Skeletal muscle satellite cell (primary cell): ENCODE measurements at regions not wholly inside any gene's neighbourhood (a gene's known extent, or its start where the extent isn't known, plus 50 kb on each side); places are given as distances from the start of the nearest gene placed in this dataset.

Experiments
- H3K27me3 ChIP-seq: 2 replicates; pipeline ENCODE4 v1.7.0; 2013; ENCODE audit warnings: low read length; ENCODE audit not compliant: control insufficient read depth, insufficient read depth
- H3K36me3 ChIP-seq: 2 replicates; pipeline ENCODE4 v1.7.0; 2013; ENCODE audit warnings: mild to moderate bottlenecking, control low read depth, low read length; ENCODE audit not compliant: insufficient read depth
- H3K4me1 ChIP-seq: 2 replicates; pipeline ENCODE4 v1.7.0; 2013; ENCODE audit warnings: low read length; ENCODE audit not compliant: control insufficient read depth, insufficient read depth
- H3K4me2 ChIP-seq: 2 replicates; pipeline ENCODE4 v1.7.0; 2013; ENCODE audit warnings: mild to moderate bottlenecking, low read length
- H3K4me3 ChIP-seq: 2 replicates; pipeline ENCODE4 v1.7.0; 2013; ENCODE audit warnings: low read length
- H3K9ac ChIP-seq: 2 replicates; pipeline ENCODE4 v1.7.0; 2013; ENCODE audit warnings: mild to moderate bottlenecking, low read depth, low read length, moderate library complexity
- H3K9me3 ChIP-seq: replicated peaks from 2 replicates; pipeline ENCODE4 v1.7.0; 2013; ENCODE audit warnings: mild to moderate bottlenecking, control low read depth, low read length

- H3K4me1 ChIP-seq: no peaks in the 10 kb centered on the region
- no peak overlapping the region for H3K4me3 ChIP-seq
- no peak overlapping the region for H3K4me2 ChIP-seq
- no peak overlapping the region for H3K9ac ChIP-seq
- H3K27me3 ChIP-seq: no peaks in the 10 kb centered on the region
- H3K9me3 ChIP-seq: no peaks in the 10 kb centered on the region
- no peaks in the 10 kb centered on the region for H3K36me3 ChIP-seq
Observed at GRCh38 chr13:86856991-86857390, 814.2 kb upstream of the SLITRK5 start.

- H3K36me3 ChIP-seq: no peaks in the 10 kb centered on the region
- H3K4me2 ChIP-seq: no peak overlapping the region
Observed at GRCh38 chr13:86858216-86858615, 813.0 kb upstream of the SLITRK5 start.

DNA sequence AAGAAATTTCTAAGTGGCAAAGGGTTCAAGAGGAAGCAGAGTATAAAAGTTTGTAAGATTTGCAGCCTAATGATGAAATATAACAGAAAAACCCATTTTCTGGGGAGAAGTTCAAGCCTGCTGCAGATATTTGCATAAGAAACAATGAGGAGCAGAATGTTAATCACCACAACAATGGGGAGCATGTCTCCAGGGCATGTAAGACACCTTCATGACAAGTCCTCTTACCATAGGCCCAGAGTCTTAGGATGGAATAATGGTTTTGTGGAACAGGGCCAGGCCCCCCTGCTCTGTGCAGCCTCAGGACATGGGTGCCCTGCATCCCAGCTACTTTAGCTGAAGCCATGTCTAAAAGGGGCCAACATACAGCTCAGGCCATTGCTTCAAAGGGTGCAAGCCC is 809.0 kb upstream of the SLITRK5 start:
- H3K4me1 ChIP-seq: no peaks in the 10 kb centered on the region
- H3K36me3 ChIP-seq: no peaks in the 10 kb centered on the region
- no peaks in the 10 kb centered on the region for H3K27me3 ChIP-seq
- no peak overlapping the region for H3K4me3 ChIP-seq
- no peak overlapping the region for H3K4me2 ChIP-seq
- no peaks in the 10 kb centered on the region for H3K9me3 ChIP-seq
- no peak overlapping the region for H3K9ac ChIP-seq

More at GRCh38 chr13:86858216-86858615, 813.0 kb upstream of the SLITRK5 start:
- H3K9ac ChIP-seq: no peak overlapping the region
- no peaks in the 10 kb centered on the region for H3K4me1 ChIP-seq
- H3K4me3 ChIP-seq: no peak overlapping the region
- H3K27me3 ChIP-seq: no peaks in the 10 kb centered on the region
- H3K9me3 ChIP-seq: no peaks in the 10 kb centered on the region

GRCh38 chr13:86864376-86864775 is 806.8 kb upstream of the SLITRK5 start:
- Histone ChIP-seq H3K36me3 (no peaks in the 10 kb centered on the region), H3K4me2 (no peak overlapping the region), H3K9ac (no peak overlapping the region), H3K4me3 (no peak overlapping the region), H3K27me3 (no peaks in the 10 kb centered on the region), H3K4me1 (no peaks in the 10 kb centered on the region), H3K9me3 (no peaks in the 10 kb centered on the region)

DNA sequence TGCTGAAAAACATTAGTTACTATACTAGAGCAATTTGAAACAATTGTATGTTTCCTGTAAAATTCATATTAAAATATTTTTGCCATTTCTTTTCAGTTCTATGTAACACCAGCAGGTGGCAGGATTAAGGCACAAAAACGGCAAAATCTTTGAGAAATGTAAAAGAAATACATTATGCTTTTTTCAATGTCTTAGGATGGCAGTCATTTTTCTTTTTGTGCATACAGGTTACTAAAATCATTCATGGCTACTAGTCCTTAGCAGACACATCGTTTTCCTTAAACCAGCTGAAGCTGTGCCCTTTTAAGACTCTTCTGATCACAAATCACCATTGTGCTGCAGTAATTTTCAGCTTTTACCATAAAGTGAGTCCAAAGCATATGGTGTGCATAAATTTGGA is 800.7 kb upstream of the SLITRK5 start:
- Histone ChIP-seq H3K4me1 (no peaks in the 10 kb centered on the region), H3K36me3 (no peaks in the 10 kb centered on the region), H3K27me3 (no peaks in the 10 kb centered on the region), H3K9me3 (no peaks in the 10 kb centered on the region), H3K9ac (no peak overlapping the region), H3K4me2 (no peak overlapping the region), H3K4me3 (no peak overlapping the region)

DNA sequence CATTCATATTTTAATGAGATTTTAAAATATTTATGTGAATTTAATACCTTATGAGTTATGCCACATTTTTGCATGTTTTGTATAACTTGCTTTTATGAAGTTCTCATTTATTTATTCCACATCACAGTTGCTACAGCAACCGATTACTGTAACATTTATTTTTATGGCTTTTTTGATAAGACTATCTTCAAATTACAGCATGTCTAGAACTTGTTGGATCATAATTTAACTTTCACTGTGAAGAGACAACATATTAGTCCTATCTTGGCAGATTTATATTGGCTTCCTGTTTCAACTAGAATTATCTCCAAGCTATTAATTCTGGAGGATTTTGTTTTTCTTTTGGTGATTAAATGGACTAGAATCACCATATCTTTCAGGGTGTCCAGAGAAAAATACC is 793.7 kb upstream of the SLITRK5 start:
- H3K4me2 ChIP-seq: no peak overlapping the region
- H3K9me3 ChIP-seq: no peaks in the 10 kb centered on the region
- H3K4me1 ChIP-seq: no peaks in the 10 kb centered on the region
- no peaks in the 10 kb centered on the region for H3K27me3 ChIP-seq
- H3K36me3 ChIP-seq: no peaks in the 10 kb centered on the region
- H3K9ac ChIP-seq: no peak overlapping the region
- no peak overlapping the region for H3K4me3 ChIP-seq

GRCh38 chr13:86878781-86879180 is 792.4 kb upstream of the SLITRK5 start:
- Histone ChIP-seq H3K4me2 (no peak overlapping the region), H3K27me3 (no peaks in the 10 kb centered on the region), H3K36me3 (no peaks in the 10 kb centered on the region), H3K4me1 (no peaks in the 10 kb centered on the region), H3K9ac (no peak overlapping the region), H3K9me3 (no peaks in the 10 kb centered on the region), H3K4me3 (no peak overlapping the region)

- no peaks in the 10 kb centered on the region for H3K9me3 ChIP-seq
- no peaks in the 10 kb centered on the region for H3K36me3 ChIP-seq
- H3K4me3 ChIP-seq: no peak overlapping the region
- H3K27me3 ChIP-seq: no peaks in the 10 kb centered on the region
- H3K4me2 ChIP-seq: no peak overlapping the region
- H3K9ac ChIP-seq: no peak overlapping the region
- H3K4me1 ChIP-seq: no peaks in the 10 kb centered on the region
Observed at GRCh38 chr13:86881390-86881789, 789.8 kb upstream of the SLITRK5 start.

DNA sequence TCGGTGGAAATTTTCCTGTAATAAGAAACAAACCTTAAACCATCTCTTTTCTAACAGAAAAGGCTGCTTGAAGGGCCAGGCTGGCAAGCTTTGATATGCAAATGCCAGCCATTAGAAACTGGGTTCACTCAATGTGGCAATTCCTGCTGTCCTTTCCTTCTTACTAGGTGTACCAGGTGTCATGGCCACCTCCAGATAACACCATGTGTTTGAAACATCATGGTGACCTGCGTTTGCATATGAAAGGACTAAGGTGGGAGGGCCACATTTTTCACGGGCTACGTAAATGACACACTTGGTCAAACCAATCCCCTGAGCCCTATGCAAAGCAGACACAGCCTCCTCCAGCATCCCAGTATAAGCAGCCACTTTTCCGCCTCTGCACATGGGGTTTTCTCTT is 789.1 kb upstream of the SLITRK5 start:
- H3K4me3 ChIP-seq: no peak overlapping the region
- H3K4me1 ChIP-seq: no peaks in the 10 kb centered on the region
- H3K4me2 ChIP-seq: no peak overlapping the region
- no peaks in the 10 kb centered on the region for H3K9me3 ChIP-seq
- H3K36me3 ChIP-seq: no peaks in the 10 kb centered on the region
- H3K27me3 ChIP-seq: no peaks in the 10 kb centered on the region
- no peak overlapping the region for H3K9ac ChIP-seq

DNA sequence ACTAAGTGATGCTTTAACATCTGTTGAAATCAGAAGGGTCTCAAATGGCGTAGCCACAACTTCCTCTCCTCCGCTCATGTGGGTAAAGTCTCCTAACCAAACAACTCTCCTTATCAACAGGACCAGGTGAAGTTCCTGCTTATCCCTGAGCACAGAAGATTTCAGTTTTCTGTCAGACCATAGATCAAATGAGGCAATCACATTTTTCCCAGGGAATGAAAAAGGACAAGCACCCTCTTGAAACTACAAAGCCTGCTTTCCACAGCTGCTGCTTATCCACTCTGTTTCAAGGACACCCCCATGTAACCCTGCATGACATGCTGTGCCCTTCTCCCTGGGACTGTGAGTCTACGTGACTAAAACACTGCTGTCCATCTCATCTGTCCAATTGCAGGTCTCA is 788.3 kb upstream of the SLITRK5 start:
- no peaks in the 10 kb centered on the region for H3K9me3 ChIP-seq
- H3K9ac ChIP-seq: no peak overlapping the region
- no peaks in the 10 kb centered on the region for H3K4me1 ChIP-seq
- no peak overlapping the region for H3K4me3 ChIP-seq
- H3K36me3 ChIP-seq: no peaks in the 10 kb centered on the region
- H3K4me2 ChIP-seq: no peak overlapping the region
- H3K27me3 ChIP-seq: no peaks in the 10 kb centered on the region

- Histone ChIP-seq H3K4me2 (no peak overlapping the region), H3K4me3 (no peak overlapping the region), H3K36me3 (no peaks in the 10 kb centered on the region), H3K4me1 (no peaks in the 10 kb centered on the region), H3K9me3 (no peaks in the 10 kb centered on the region), H3K27me3 (no peaks in the 10 kb centered on the region), H3K9ac (no peak overlapping the region)
Observed at GRCh38 chr13:86892330-86892729, 778.8 kb upstream of the SLITRK5 start.

DNA sequence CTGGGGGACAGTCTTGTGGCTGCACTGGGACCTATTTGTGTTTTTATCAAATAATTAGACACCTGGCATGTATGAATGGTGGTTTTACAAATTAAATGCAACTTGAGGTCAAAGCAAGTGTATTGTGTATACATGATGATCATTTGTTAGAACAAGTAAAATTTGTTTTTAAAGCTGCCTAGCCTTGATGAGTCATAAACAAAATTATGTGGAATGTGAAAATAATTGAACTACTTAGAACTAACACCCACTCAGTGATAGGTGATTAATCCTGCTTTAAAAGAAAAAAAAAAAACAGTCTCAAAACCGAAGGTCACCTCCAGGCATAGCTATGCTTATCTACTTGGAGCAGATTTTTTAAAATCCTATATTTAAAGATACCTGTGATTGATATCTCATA is 770.3 kb upstream of the SLITRK5 start:
- H3K9ac ChIP-seq: no peak overlapping the region
- H3K4me3 ChIP-seq: no peak overlapping the region
- H3K4me1 ChIP-seq: no peaks in the 10 kb centered on the region
- no peak overlapping the region for H3K4me2 ChIP-seq
- H3K27me3 ChIP-seq: no peaks in the 10 kb centered on the region
- H3K9me3 ChIP-seq: no peaks in the 10 kb centered on the region
- no peaks in the 10 kb centered on the region for H3K36me3 ChIP-seq
